ENCODE measurements at regions not wholly inside any gene's neighbourhood (a gene's known extent, or its start where the extent isn't known, plus 50 kb on each side); places are given as distances from the start of the nearest gene placed in this dataset.

DNA sequence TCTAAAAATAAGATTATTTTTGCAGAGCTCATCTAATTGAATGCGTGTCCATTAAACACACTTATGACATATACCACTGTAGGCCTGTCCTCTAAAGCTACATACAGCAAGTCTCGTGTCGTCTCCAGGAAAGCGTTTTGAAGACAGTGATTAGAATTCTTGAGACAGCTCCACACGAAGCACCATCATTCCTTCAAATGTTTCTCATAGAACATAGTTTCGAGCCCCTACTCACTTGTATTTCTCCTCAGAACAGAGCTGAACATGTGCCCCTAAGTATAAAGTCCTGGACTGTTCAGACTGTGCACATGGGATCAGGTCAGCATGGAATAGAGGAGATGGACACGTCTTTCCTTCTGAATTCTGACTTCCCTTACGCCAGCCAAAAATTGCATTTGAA is 64.5 kb upstream of the HMGA2 start:
- ChIA-PET CTCF (interaction anchor here (1.2 to 1.5 kb wide), 2 partner anchors 8 to 17 kb away, joined by 3 read pairs; no protein-coding TSS in a partner anchor), POLR2A (no interaction called here)
- FAIRE-seq (no peak), DNase-seq (ENCODE audit: low read depth, low spot score) (no peak)
- no peaks in the 10 kb centered on the region for H3K27me3 ChIP-seq (ENCODE audit: control insufficient read depth in 2 of 2, insufficient read depth in 2 of 2, low read length in 2 of 2)
- intact Hi-C loops (cut with micrococcal nuclease) (no loop called here), dilution Hi-C loops (cut with MboI; ENCODE audit: extremely low pct_ligation_motif_present, low sequenced_read_pairs) (no loop called here)
- no TSS peak for BruUV-seq (replicated peaks)
- H3K4me2 ChIP-seq (ENCODE audit: insufficient read depth, low read length) = no peak overlapping the region
- H3K4me3 ChIP-seq (replicated peaks in 1 of 3; ENCODE audit: insufficient read depth in 1 of 3, low read depth in 1 of 3, low read length in 3 of 3) = no peak overlapping the region
- no peaks in the 10 kb centered on the region for H3K9me1 ChIP-seq (replicated peaks; ENCODE audit: control insufficient read depth, extremely low read depth, insufficient read depth, low read length)
- H3K36me3 ChIP-seq (ENCODE audit: control insufficient read depth in 2 of 2, extremely low read depth in 1 of 2, insufficient read depth in 2 of 2, low read length in 2 of 2) = no peaks in the 10 kb centered on the region
- no peak overlapping the region for H3K9ac ChIP-seq (replicated peaks; ENCODE audit: extremely low read depth, insufficient read depth, low read length)
- no peaks in the 10 kb centered on the region for H3K79me2 ChIP-seq (ENCODE audit: control insufficient read depth, insufficient read depth, low read length)
- H3K27ac ChIP-seq (ENCODE audit: insufficient read depth, low read depth, low read length) = no peak overlapping the region
- H3K9me3 ChIP-seq (replicated peaks; ENCODE audit: control insufficient read depth, insufficient read depth, low read length) = no peaks in the 10 kb centered on the region
- H3K4me1 ChIP-seq (ENCODE audit: control insufficient read depth, extremely low read depth, insufficient read depth, low read length) = no peaks in the 10 kb centered on the region
- TF ChIP-seq EZH2 (IDR thresholded peaks at IDR 0.05; ENCODE audit: borderline replicate concordance, low read depth, low read length, severe bottlenecking) (no peak), POLR2A (IDR thresholded peaks at IDR 0.05; ENCODE audit: low read depth, low read length) (no peak), MYC (IDR thresholded peaks at IDR 0.05; ENCODE audit: low read depth, low read length) (no peak), FOS (IDR thresholded peaks at IDR 0.05; ENCODE audit: borderline replicate concordance, insufficient read depth, low read length) (no peak), JUN (IDR thresholded peaks at IDR 0.05; ENCODE audit: borderline replicate concordance, insufficient read depth, insufficient read length, low read depth) (no peak), GATA2 (IDR thresholded peaks at IDR 0.05; ENCODE audit: insufficient read depth, insufficient read length, low read depth, low read length) (no peak), POLR2AphosphoS5 (IDR thresholded peaks at IDR 0.05; ENCODE audit: insufficient read depth, low read depth, low read length) (no peak)
- TF ChIP-seq, protein P1, sequence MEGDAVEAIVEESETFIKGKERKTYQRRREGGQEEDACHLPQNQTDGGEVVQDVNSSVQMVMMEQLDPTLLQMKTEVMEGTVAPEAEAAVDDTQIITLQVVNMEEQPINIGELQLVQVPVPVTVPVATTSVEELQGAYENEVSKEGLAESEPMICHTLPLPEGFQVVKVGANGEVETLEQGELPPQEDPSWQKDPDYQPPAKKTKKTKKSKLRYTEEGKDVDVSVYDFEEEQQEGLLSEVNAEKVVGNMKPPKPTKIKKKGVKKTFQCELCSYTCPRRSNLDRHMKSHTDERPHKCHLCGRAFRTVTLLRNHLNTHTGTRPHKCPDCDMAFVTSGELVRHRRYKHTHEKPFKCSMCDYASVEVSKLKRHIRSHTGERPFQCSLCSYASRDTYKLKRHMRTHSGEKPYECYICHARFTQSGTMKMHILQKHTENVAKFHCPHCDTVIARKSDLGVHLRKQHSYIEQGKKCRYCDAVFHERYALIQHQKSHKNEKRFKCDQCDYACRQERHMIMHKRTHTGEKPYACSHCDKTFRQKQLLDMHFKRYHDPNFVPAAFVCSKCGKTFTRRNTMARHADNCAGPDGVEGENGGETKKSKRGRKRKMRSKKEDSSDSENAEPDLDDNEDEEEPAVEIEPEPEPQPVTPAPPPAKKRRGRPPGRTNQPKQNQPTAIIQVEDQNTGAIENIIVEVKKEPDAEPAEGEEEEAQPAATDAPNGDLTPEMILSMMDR (IDR thresholded peaks at IDR 0.05; ENCODE audit: extremely low read depth in 1 of 2, insufficient read depth in 1 of 2, low read depth in 1 of 2, low read length in 2 of 2) = no peak
- TF ChIP-seq, protein P2, sequence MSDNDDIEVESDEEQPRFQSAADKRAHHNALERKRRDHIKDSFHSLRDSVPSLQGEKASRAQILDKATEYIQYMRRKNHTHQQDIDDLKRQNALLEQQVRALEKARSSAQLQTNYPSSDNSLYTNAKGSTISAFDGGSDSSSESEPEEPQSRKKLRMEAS (IDR thresholded peaks at IDR 0.05; ENCODE audit: insufficient read depth, insufficient read length) = no peak
- H2AFZ ChIP-seq (ENCODE audit: low read depth, low read length) = no peak overlapping the region
- H4K20me1 ChIP-seq (replicated peaks; ENCODE audit: control insufficient read depth, extremely low read depth, insufficient read depth, low read length) = no peaks in the 10 kb centered on the region
